ENCODE measurements at regions not wholly inside any gene's neighbourhood (a gene's known extent, or its start where the extent isn't known, plus 50 kb on each side); places are given as distances from the start of the nearest gene placed in this dataset.
"Not testable (repeated sequence)": the region's sequence is repeated elsewhere in the genome, so short reads cannot be mapped to it uniquely, and the experiment has no call there.

DNA sequence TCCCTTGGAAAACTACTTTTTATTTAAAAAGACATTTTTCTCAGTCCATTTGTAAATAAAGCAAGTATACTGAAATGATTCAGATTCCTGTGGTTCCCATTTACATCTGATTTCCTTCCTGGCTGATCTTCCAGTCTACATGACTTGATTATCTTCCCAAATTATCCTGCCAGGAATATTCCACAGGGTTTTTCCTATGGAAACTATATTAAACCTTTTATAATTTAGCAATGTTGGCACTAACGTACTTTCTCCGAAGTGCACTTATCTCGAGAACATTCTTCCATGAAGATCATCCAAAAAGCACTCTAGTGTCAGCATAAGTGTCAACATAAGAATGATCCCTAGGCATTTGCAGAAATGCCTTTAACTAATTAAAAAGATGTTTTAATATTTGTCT is 347.7 kb upstream of the KIF2B start:
- no peak overlapping the region for H3K4me3 ChIP-seq (ENCODE audit: low read depth, low read length)
- DNase-seq (ENCODE audit: low read depth) = no peak
- TF ChIP-seq, protein P1, sequence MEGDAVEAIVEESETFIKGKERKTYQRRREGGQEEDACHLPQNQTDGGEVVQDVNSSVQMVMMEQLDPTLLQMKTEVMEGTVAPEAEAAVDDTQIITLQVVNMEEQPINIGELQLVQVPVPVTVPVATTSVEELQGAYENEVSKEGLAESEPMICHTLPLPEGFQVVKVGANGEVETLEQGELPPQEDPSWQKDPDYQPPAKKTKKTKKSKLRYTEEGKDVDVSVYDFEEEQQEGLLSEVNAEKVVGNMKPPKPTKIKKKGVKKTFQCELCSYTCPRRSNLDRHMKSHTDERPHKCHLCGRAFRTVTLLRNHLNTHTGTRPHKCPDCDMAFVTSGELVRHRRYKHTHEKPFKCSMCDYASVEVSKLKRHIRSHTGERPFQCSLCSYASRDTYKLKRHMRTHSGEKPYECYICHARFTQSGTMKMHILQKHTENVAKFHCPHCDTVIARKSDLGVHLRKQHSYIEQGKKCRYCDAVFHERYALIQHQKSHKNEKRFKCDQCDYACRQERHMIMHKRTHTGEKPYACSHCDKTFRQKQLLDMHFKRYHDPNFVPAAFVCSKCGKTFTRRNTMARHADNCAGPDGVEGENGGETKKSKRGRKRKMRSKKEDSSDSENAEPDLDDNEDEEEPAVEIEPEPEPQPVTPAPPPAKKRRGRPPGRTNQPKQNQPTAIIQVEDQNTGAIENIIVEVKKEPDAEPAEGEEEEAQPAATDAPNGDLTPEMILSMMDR (IDR thresholded peaks at IDR 0.05; ENCODE audit: low read depth, low read length, missing control alignments) = no peak

GRCh38 chr17:53472586-53472985 is 350.1 kb upstream of the KIF2B start:
- DNase-seq (ENCODE audit: low read depth) = no peak
- no peak overlapping the region for H3K4me3 ChIP-seq (ENCODE audit: low read depth, low read length)
- TF ChIP-seq, protein P1 (IDR thresholded peaks at IDR 0.05; ENCODE audit: low read depth, low read length, missing control alignments) = no peak

GRCh38 chr17:53471514-53471913 is 351.2 kb upstream of the KIF2B start:
- H3K4me3 ChIP-seq (ENCODE audit: low read depth, low read length) = no peak overlapping the region
- TF ChIP-seq, protein P1 (IDR thresholded peaks at IDR 0.05; ENCODE audit: low read depth, low read length, missing control alignments) = no peak
- DNase-seq (ENCODE audit: low read depth) = no peak

DNA sequence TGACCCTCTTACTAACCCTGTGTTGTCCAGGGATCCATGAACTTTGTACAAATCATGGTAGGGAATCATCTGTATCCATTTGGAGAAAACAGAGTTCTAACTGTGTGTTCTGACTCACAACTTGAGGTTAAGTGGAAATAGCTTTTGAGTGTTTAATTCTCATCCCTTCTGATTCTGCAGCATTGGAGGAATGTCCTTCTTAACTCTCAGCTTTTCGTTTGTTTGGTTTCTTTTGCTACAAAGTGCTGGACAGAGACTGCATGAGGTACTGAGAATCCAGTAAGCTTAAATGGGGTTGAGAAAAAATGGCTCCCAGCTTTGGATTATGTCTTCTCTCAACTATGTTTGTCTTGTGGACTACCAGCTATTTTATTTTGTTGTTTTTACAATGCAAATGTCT is 352.1 kb upstream of the KIF2B start:
- no peak for DNase-seq (ENCODE audit: low read depth)

DNA sequence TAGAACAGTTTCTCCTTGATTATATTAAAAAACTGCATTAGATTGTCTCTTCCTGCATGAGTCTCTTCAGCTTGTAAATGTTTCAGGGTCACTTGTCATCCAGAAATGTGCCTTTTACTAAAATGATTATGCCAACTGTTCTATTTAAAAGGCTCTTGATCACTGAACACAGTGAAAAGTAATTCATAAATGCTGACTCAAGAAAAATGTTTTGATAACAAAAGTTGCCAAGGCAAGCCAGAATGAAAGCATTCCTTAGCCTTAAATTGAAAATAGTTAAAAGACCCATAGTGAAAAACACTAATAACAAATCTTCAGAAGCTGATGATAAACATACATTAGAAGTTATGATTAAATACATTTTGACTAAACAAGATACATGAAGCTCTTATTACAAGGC is 356.0 kb upstream of the KIF2B start:
- DNase-seq (ENCODE audit: low read depth) = no peak
- TF ChIP-seq, protein P1 (IDR thresholded peaks at IDR 0.05; ENCODE audit: low read depth, low read length, missing control alignments) = no peak
- H3K4me3 ChIP-seq (ENCODE audit: low read depth, low read length) = no peak overlapping the region

More for the DNA sequence above, 352.1 kb upstream of the KIF2B start:
- H3K4me3 ChIP-seq (ENCODE audit: low read depth, low read length) = no peak overlapping the region
- TF ChIP-seq, protein P1 (IDR thresholded peaks at IDR 0.05; ENCODE audit: low read depth, low read length, missing control alignments) = no peak

DNA sequence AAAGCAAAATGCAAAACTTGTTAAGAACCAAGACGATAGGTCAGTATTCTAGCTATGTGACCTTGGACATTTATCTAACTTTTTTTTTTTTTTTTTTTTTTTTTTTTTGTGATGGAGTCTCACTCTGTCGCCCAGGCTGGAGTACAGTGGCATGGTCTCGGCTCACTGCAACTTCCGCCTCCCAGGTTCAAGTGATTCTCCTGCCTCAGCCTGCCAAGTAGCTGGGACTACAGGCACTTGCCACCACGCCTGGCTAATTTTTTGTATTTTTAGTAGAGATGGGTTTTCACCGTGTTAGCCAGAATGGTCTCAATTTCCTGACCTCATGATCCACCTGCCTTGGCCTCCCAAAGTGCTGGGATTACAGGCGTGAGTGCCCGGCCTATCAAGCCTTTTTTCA is 358.3 kb upstream of the KIF2B start:
- not testable (repeated sequence) for DNase-seq (ENCODE audit: low read depth); H3K4me3 ChIP-seq (ENCODE audit: low read depth, low read length)

GRCh38 chr17:53463363-53463762 is 359.4 kb upstream of the KIF2B start:
- no peak overlapping the region for H3K4me3 ChIP-seq (ENCODE audit: low read depth, low read length)
- DNase-seq (ENCODE audit: low read depth) = no peak
- TF ChIP-seq, protein P1 (IDR thresholded peaks at IDR 0.05; ENCODE audit: low read depth, low read length, missing control alignments) = no peak

GRCh38 chr17:53462393-53462811 is 360.3 kb upstream of the KIF2B start:
- DNase-seq (ENCODE audit: low read depth) = no peak
- TF ChIP-seq, protein P1 (IDR thresholded peaks at IDR 0.05; ENCODE audit: low read depth, low read length, missing control alignments) = no peak
- H3K4me3 ChIP-seq (ENCODE audit: low read depth, low read length) = no peak overlapping the region

- not testable (repeated sequence) for DNase-seq (ENCODE audit: low read depth); H3K4me3 ChIP-seq (ENCODE audit: low read depth, low read length)
Observed at GRCh38 chr17:53455943-53456342, 366.8 kb upstream of the KIF2B start.
